Neural crest cell (in vitro differentiated cells): ENCODE measurements at regions not wholly inside any gene's neighbourhood (a gene's known extent, or its start where the extent isn't known, plus 50 kb on each side); places are given as distances from the start of the nearest gene placed in this dataset.

Experiments used
- DNase-seq: peaks from one replicate; pipeline ENCODE4 v3.0.0; 2021; ENCODE audit warnings: low read depth, mixed read lengths, low spot score
- H3K27ac Mint-ChIP-seq: one replicate; pipeline ENCODE4 v1.8.0; 2021; ENCODE audit warnings: mild to moderate bottlenecking, mixed read lengths; ENCODE audit not compliant: unreplicated experiment
- H3K27me3 Mint-ChIP-seq: 2 replicates; pipeline ENCODE4 v1.8.0; 2021; ENCODE audit warnings: low read depth, mild to moderate bottlenecking, mixed read lengths
- H3K36me3 Mint-ChIP-seq: 2 replicates; pipeline ENCODE4 v1.8.0; 2021; ENCODE audit warnings: low read depth, mild to moderate bottlenecking, mixed read lengths
- H3K4me1 Mint-ChIP-seq: 2 replicates; pipeline ENCODE4 v1.8.0; 2021; ENCODE audit warnings: mixed read lengths
- H3K4me3 Mint-ChIP-seq: one replicate; pipeline ENCODE4 v1.8.0; 2021; ENCODE audit warnings: mild to moderate bottlenecking, mixed read lengths
- H3K9me3 Mint-ChIP-seq: 2 replicates; pipeline ENCODE4 v1.8.0; 2021; ENCODE audit warnings: mixed read lengths
- TF ChIP-seq, protein P1 (sequence below): fragments of 200-600 bp; sonication (generic); conservative IDR thresholded peaks from 2 replicates; pipeline ENCODE4 v1.5.0; 2021; ENCODE audit warnings: antibody characterized with exemption, mild to moderate bottlenecking

DNA sequence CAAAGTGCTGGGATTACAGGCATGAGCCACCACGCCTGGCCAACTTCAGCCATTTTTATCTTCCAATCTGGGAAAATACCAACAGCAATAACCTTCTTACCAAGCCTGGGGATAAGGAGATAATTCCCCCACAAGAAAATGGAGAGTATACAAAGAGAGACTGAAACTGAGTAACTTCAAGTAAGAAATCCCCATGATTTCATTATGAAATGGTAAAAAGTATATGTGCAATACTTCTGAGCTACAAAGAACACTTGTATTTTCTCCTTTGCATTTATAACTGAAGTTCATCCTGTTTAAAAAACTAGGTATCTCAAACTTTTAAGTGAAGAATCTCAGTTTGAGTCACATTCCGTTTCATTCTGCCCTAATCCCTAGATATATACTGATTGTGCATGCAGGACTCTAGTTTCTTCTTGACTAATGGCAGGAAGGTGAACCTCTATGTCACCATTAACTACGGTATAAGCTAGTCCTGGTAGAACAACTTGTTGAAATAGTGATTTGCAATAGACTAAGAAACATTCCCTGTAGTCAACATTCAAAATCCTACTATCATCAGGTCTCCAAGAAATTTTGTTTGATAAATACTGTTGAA is 2071.4 kb downstream of the MAT2B start:
- no peak overlapping the region for H3K27ac Mint-ChIP-seq
- H3K36me3 Mint-ChIP-seq, result no peaks in the 10 kb centered on the region
- no peak overlapping the region for H3K4me3 Mint-ChIP-seq
- H3K4me1 Mint-ChIP-seq, result no peaks in the 10 kb centered on the region
- H3K27me3 Mint-ChIP-seq, result no peaks in the 10 kb centered on the region
- peaks cover 3% of the 10 kb centered on the region for H3K9me3 Mint-ChIP-seq
- TF ChIP-seq, protein P1, sequence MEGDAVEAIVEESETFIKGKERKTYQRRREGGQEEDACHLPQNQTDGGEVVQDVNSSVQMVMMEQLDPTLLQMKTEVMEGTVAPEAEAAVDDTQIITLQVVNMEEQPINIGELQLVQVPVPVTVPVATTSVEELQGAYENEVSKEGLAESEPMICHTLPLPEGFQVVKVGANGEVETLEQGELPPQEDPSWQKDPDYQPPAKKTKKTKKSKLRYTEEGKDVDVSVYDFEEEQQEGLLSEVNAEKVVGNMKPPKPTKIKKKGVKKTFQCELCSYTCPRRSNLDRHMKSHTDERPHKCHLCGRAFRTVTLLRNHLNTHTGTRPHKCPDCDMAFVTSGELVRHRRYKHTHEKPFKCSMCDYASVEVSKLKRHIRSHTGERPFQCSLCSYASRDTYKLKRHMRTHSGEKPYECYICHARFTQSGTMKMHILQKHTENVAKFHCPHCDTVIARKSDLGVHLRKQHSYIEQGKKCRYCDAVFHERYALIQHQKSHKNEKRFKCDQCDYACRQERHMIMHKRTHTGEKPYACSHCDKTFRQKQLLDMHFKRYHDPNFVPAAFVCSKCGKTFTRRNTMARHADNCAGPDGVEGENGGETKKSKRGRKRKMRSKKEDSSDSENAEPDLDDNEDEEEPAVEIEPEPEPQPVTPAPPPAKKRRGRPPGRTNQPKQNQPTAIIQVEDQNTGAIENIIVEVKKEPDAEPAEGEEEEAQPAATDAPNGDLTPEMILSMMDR, result no peak
- DNase-seq, result no peak

DNA sequence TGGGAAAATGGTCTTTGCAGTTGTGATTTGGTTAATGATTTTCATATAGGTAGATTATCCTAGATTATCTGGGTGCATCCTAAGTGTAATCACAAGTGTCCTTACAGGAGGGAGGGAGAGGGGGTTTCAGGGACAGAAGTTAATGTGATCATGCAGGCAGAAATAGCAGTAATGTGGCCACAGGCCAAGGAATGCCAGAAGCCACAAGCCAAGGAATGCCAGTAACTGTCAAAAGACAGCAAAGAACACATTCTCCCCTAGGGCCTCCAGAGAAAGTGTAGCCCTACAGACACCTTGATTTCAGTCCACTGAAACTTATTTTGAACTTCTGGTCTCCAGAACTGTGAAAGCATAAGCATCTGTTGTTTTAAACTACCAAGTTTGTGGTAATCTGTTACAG is 2074.5 kb downstream of the MAT2B start:
- TF ChIP-seq, protein P1, result no peak
- H3K9me3 Mint-ChIP-seq, result peaks cover 3% of the 10 kb centered on the region
- no peaks in the 10 kb centered on the region for H3K27me3 Mint-ChIP-seq
- no peaks in the 10 kb centered on the region for H3K4me1 Mint-ChIP-seq
- H3K4me3 Mint-ChIP-seq, result no peak overlapping the region
- no peak for DNase-seq
- no peak overlapping the region for H3K27ac Mint-ChIP-seq
- no peaks in the 10 kb centered on the region for H3K36me3 Mint-ChIP-seq

DNA sequence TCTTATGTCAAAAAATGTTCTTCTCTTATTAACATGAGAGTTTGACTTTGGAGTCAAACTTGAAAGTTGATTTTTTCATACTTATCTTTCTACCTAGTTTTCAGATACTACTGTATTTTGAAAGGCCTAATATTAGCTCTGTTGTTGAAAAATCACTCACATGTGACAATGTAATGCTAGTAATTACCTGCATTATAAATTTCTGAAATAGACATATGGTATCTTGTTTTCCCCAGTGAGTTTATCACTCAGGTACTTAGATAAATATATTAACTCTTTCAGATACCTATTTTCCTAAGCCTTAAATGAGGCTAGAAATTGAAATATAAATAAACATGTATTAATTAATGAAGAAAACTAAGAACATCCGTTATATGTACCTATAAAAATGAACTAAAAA is 2089.3 kb downstream of the MAT2B start:
- Mint-ChIP-seq H3K27ac (no peak overlapping the region), H3K4me3 (no peak overlapping the region), H3K36me3 (no peaks in the 10 kb centered on the region), H3K9me3 (peaks cover under 1% of the 10 kb centered on the region), H3K4me1 (no peaks in the 10 kb centered on the region), H3K27me3 (no peaks in the 10 kb centered on the region)
- no peak for DNase-seq
- TF ChIP-seq, protein P1, result no peak

DNA sequence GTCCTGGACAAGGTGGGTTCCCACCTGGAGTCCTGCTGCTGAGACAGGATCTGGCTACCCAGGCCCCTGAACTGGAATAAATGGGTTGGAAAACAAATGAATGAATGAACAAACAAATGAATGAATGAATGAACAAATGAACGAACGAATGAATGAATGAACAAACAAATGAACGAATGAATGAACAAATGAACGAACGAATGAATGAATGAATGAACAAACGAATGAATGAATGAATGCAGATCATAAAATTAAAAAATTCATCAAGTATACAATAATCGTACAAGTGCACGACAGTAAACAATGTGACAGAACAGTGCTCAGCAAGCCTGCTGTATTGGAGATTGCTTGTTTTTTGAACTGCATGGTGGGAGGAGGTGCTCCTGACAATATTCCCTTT is 2097.1 kb downstream of the MAT2B start:
- Mint-ChIP-seq H3K36me3 (no peaks in the 10 kb centered on the region), H3K9me3 (peaks cover 6% of the 10 kb centered on the region), H3K4me3 (no peak overlapping the region), H3K4me1 (no peaks in the 10 kb centered on the region), H3K27me3 (no peaks in the 10 kb centered on the region), H3K27ac (no peak overlapping the region)
- DNase-seq, result no peak
- TF ChIP-seq, protein P1, result no peak

DNA sequence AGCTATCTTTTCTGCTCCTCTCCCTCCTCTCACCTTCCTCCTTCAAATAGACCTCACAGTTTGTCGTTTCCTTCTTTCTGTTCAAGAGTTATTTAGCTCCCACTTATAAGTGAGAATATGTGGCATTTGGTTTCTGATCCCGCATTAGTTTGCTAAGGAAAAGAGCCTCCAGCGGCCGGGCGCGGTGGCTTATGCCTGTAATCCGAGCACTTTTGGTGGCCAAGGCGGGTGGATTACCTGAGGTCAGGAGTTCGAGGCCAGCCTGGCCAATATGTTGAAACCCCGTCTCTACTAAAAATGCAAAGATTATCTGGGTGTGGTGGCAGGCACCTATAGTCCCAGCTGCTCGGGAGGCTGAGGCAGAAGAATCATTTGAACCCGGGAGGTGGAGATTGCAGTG is 2101.6 kb downstream of the MAT2B start:
- no peaks in the 10 kb centered on the region for H3K4me1 Mint-ChIP-seq
- TF ChIP-seq, protein P1, result no peak
- DNase-seq, result no peak
- H3K27me3 Mint-ChIP-seq, result no peaks in the 10 kb centered on the region
- H3K27ac Mint-ChIP-seq, result no peak overlapping the region
- H3K36me3 Mint-ChIP-seq, result no peaks in the 10 kb centered on the region
- H3K9me3 Mint-ChIP-seq, result peaks cover 6% of the 10 kb centered on the region
- H3K4me3 Mint-ChIP-seq, result no peak overlapping the region

DNA sequence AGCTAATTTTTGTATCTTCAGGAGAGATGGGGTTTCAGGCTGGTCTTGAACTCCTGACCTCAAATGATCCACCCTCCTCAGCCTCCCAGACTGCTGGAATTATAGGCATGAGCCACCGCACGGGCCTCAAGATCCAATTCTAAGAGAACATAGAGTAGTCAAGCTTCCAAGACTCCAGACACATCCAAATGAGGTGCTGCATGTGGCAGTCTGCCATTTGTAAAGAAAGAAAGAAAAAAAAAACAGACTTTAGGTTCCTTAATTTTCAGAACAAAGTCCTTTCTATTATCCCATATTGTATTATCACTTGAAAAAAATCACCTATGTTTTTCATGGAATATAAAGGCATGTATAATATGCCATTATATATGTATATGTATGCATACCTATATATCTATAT is 2104.5 kb downstream of the MAT2B start:
- Mint-ChIP-seq H3K27me3 (no peaks in the 10 kb centered on the region), H3K9me3 (peaks cover 7% of the 10 kb centered on the region), H3K27ac (no peak overlapping the region), H3K4me1 (no peaks in the 10 kb centered on the region), H3K36me3 (peaks cover 2% of the 10 kb centered on the region), H3K4me3 (no peak overlapping the region)
- TF ChIP-seq, protein P1, result no peak
- no peak for DNase-seq
